A549 (cell line): ENCODE measurements at regions not wholly inside any gene's neighbourhood (a gene's known extent, or its start where the extent isn't known, plus 50 kb on each side); places are given as distances from the start of the nearest gene placed in this dataset.

Source experiments
- ATAC-seq, 2 experiments: fragments of 200-7000 bp in 1 of 2; fragments of >200 bp in 1 of 2; cut with Nextera tagmentation in 1 of 2; cut with Tn5 transposase in 1 of 2; 3 replicates each; pipeline versions ENCODE4 v1.8.0 to v1.9.1; 2018 to 2020; ENCODE audit warnings: mild to moderate bottlenecking in 1 of 2, moderate library complexity in 1 of 2
- CTCF ChIA-PET: fragments of 300-600 bp; sonication (Branson Sonifier 250); formaldehyde crosslinking; extraction: SDS; loops from one replicate; lab custom pipeline; 2021; ENCODE audit warnings: antibody characterized with exemption, inconsistent platforms; lab: Yijun Ruan, JAX
- POLR2A ChIA-PET: fragments of 350-600 bp; formaldehyde crosslinking; extraction: SDS; loops from one replicate; lab custom pipeline; 2021; ENCODE audit warnings: antibody characterized with exemption, inconsistent platforms; lab: Yijun Ruan, JAX
- DNase-seq, 2 experiments: peaks; one replicate each; pipeline versions ENCODE4 v3.0.0 to v3.0.0-alpha.2; 2011 to 2016; ENCODE audit warnings: low read depth in 1 of 2, low spot score in 1 of 2
- FAIRE-seq: peaks from 2 replicates; lab custom pipeline; 2011; peaks lifted over from hg19 to GRCh38; lab: Jason Lieb, UNC
- H3K27ac ChIP-seq, 2 experiments: fragments of >200 bp; sonication (Bioruptor Twin); formaldehyde crosslinking; 3 replicates each; pipeline ENCODE4 v1.5.1; 2016 to 2017
- H3K4me1 ChIP-seq: fragments of >200 bp; sonication (Bioruptor Twin); formaldehyde crosslinking; 3 replicates; pipeline ENCODE4 v1.6.1; 2016
- H3K4me2 ChIP-seq: fragments of >200 bp; sonication (Bioruptor Twin); formaldehyde crosslinking; 3 replicates; pipeline ENCODE4 v1.6.1; 2016
- H3K4me3 ChIP-seq: fragments of >200 bp; sonication (Bioruptor Twin); formaldehyde crosslinking; 3 replicates; pipeline ENCODE4 v1.5.1; 2016
- H3K9me3 ChIP-seq: fragments of >200 bp; sonication (Bioruptor Twin); formaldehyde crosslinking; 3 replicates; pipeline ENCODE4 v1.6.1; 2016
- BHLHE40 ChIP-seq: IDR thresholded peaks from 2 replicates; pipeline ENCODE4 v1.6.1; 2012; ENCODE audit warnings: low read depth, low read length, inconsistent platforms
- CBX2 ChIP-seq: fragments of 200-600 bp; sonication (generic); IDR thresholded peaks from 2 replicates; pipeline ENCODE4 v1.6.1; 2016; ENCODE audit warnings: low read depth, mild to moderate bottlenecking, borderline replicate concordance
- CEBPB ChIP-seq, 2 experiments: fragments of >200 bp in 1 of 2; sonication (Bioruptor Twin) in 1 of 2; formaldehyde crosslinking in 1 of 2; IDR thresholded peaks; 2 replicates each; pipeline ENCODE4 v1.6.1; 2012 to 2016
- CHD4 ChIP-seq: fragments of 200-600 bp; sonication (generic); IDR thresholded peaks from 2 replicates; pipeline ENCODE4 v1.6.1; 2016; ENCODE audit warnings: antibody characterized with exemption, mild to moderate bottlenecking, borderline replicate concordance
- EP300 ChIP-seq, 2 experiments: fragments of >200 bp; sonication (Bioruptor Twin); formaldehyde crosslinking; IDR thresholded peaks; 2 replicates in 1 of 2; 3 replicates in 1 of 2; pipeline ENCODE4 v1.6.1; 2016 to 2017
- FOSB ChIP-seq: fragments of 250-450 bp; sonication (Bioruptor Pico); IDR thresholded peaks from 2 replicates; pipeline ENCODE4 v1.5.0; 2020; ENCODE audit warnings: mild to moderate bottlenecking, moderate library complexity
- GATA3 ChIP-seq: IDR thresholded peaks from 2 replicates; pipeline ENCODE4 v1.6.1; 2012; ENCODE audit warnings: borderline replicate concordance
- HDAC2 ChIP-seq: fragments of 200-600 bp; sonication (generic); IDR thresholded peaks from 2 replicates; pipeline ENCODE4 v1.6.1; 2016
- HES2 ChIP-seq: fragments of >200 bp; sonication (Bioruptor Twin); formaldehyde crosslinking; IDR thresholded peaks from 2 replicates; pipeline ENCODE4 v1.6.1; 2016
- HMGXB4 ChIP-seq: fragments of 250-450 bp; sonication (Bioruptor Pico); IDR thresholded peaks from 2 replicates; pipeline ENCODE4 v1.5.0; 2021; ENCODE audit warnings: mild to moderate bottlenecking, moderate library complexity, borderline replicate concordance
- HOXB13 ChIP-seq: fragments of 250-450 bp; sonication (Bioruptor Pico); IDR thresholded peaks from 2 replicates; pipeline ENCODE4 v1.5.0; 2020; ENCODE audit warnings: low read depth, mild to moderate bottlenecking, moderate library complexity
- KDM1A ChIP-seq: fragments of 200-600 bp; sonication (generic); IDR thresholded peaks from 2 replicates; pipeline ENCODE4 v1.6.1; 2016; ENCODE audit warnings: low read depth, mild to moderate bottlenecking
- KDM5A ChIP-seq: fragments of 200-600 bp; sonication (generic); IDR thresholded peaks from 2 replicates; pipeline ENCODE4 v1.6.1; 2016; ENCODE audit warnings: antibody characterized with exemption, mild to moderate bottlenecking
- MAFK ChIP-seq: fragments of 450-650 bp; IDR thresholded peaks from 2 replicates; pipeline ENCODE4 v1.6.1; 2014; ENCODE audit not compliant: partially characterized antibody
- MAZ ChIP-seq: fragments of 150-350 bp; IDR thresholded peaks from 2 replicates; pipeline ENCODE4 v1.6.1; 2014; ENCODE audit warnings: antibody characterized with exemption, low read depth, low read length, borderline replicate concordance
- NFE2L2 ChIP-seq: fragments of 150-350 bp; conservative IDR thresholded peaks from 2 replicates; pipeline ENCODE4 v1.6.1; 2014; ENCODE audit warnings: low read length
- POLR2AphosphoS2 ChIP-seq: conservative IDR thresholded peaks from 2 replicates; pipeline ENCODE4 v1.6.1; 2012; ENCODE audit warnings: low read length, improper control_type of control experiment, inconsistent platforms
- RCOR1 ChIP-seq: fragments of 150-350 bp; IDR thresholded peaks from 2 replicates; pipeline ENCODE4 v1.6.1; 2014; ENCODE audit warnings: antibody characterized with exemption, low read length, low read depth
- REST ChIP-seq: fragments of 200-600 bp; sonication (generic); IDR thresholded peaks from 2 replicates; pipeline ENCODE4 v1.6.1; 2016; ENCODE audit warnings: antibody characterized with exemption, mild to moderate bottlenecking, moderate library complexity
- RFX5 ChIP-seq: fragments of 450-650 bp; IDR thresholded peaks from 2 replicates; pipeline ENCODE4 v1.7.1; 2014; ENCODE audit warnings: antibody characterized with exemption, mild to moderate bottlenecking, moderate library complexity
- RNF2 ChIP-seq: fragments of 200-600 bp; sonication (generic); IDR thresholded peaks from 2 replicates; pipeline ENCODE4 v1.6.1; 2016; ENCODE audit warnings: low read depth, mild to moderate bottlenecking, antibody characterized with exemption, moderate library complexity, borderline replicate concordance
- SREBF2 ChIP-seq: fragments of 450-650 bp; IDR thresholded peaks from 2 replicates; pipeline ENCODE4 v1.6.1; 2014; ENCODE audit warnings: mild to moderate bottlenecking, moderate library complexity
- ZC3H11A ChIP-seq: fragments of 450-650 bp; IDR thresholded peaks from 2 replicates; pipeline ENCODE4 v1.6.1; 2014; ENCODE audit warnings: antibody characterized with exemption, mild to moderate bottlenecking
- ZFP36 ChIP-seq: fragments of 450-650 bp; IDR thresholded peaks from 2 replicates; pipeline ENCODE4 v1.6.1; 2014; ENCODE audit warnings: borderline replicate concordance; ENCODE audit not compliant: partially characterized antibody
- ZNF302 ChIP-seq: fragments of 250-450 bp; sonication (Bioruptor Pico); IDR thresholded peaks from 2 replicates; pipeline ENCODE4 v1.9.0; 2021; ENCODE audit warnings: inconsistent platforms, mild to moderate bottlenecking, moderate library complexity
- WGBS: methylation state at CpG from one replicate; pipeline ENCODE4 v1.1.6; 2017; ENCODE audit errors: missing lambda C conversion rate; 5-methylcytosine and 5-hydroxymethylcytosine counted together
- TF ChIP-seq, protein P1 (sequence below): IDR thresholded peaks from 2 replicates; pipeline ENCODE4 v1.6.1; 2012
- TF ChIP-seq, protein P2 (sequence below): fragments of 450-650 bp; IDR thresholded peaks from 2 replicates; pipeline ENCODE4 v1.6.1; 2014; ENCODE audit warnings: antibody characterized with exemption
- TF ChIP-seq, protein P3 (sequence below): fragments of >200 bp; sonication (Bioruptor Twin); formaldehyde crosslinking; IDR thresholded peaks from 3 replicates; pipeline ENCODE4 v1.5.1; 2016

GRCh38 chr9:74369844-74370243 is 127.3 kb upstream of the RORB start:
- no peak for TF ChIP-seq REST
- TF ChIP-seq RFX5: no peak
- no peak for TF ChIP-seq CHD4
- no peak for TF ChIP-seq EP300 (IDR thresholded peaks at IDR 0.05)
- no peak for TF ChIP-seq ZC3H11A
- no peak for TF ChIP-seq HDAC2
- TF ChIP-seq HMGXB4 (CRISPR knock-in tag): no peak
- no peak for TF ChIP-seq RNF2
- TF ChIP-seq, protein P1, sequence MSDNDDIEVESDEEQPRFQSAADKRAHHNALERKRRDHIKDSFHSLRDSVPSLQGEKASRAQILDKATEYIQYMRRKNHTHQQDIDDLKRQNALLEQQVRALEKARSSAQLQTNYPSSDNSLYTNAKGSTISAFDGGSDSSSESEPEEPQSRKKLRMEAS: no peak
- TF ChIP-seq, protein P2, sequence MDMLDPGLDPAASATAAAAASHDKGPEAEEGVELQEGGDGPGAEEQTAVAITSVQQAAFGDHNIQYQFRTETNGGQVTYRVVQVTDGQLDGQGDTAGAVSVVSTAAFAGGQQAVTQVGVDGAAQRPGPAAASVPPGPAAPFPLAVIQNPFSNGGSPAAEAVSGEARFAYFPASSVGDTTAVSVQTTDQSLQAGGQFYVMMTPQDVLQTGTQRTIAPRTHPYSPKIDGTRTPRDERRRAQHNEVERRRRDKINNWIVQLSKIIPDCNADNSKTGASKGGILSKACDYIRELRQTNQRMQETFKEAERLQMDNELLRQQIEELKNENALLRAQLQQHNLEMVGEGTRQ: no peak
- no peak for TF ChIP-seq BHLHE40
- TF ChIP-seq, all 56 proteins: peak for 0
- DNase-seq (no peak), FAIRE-seq (no peak), ATAC-seq (no peak)
- H3K9me3 ChIP-seq: no peaks in the 10 kb centered on the region
- H3K4me2 ChIP-seq: no peak overlapping the region
- CTCF ChIA-PET: no interaction called here
- WGBS: 0% methylated on average over 1 of the region's 1 CpG
- POLR2A ChIA-PET: no interaction called here
- H3K4me3 ChIP-seq: no peak overlapping the region
- H3K4me1 ChIP-seq: no peaks in the 10 kb centered on the region
- no peak overlapping the region for H3K27ac ChIP-seq

DNA sequence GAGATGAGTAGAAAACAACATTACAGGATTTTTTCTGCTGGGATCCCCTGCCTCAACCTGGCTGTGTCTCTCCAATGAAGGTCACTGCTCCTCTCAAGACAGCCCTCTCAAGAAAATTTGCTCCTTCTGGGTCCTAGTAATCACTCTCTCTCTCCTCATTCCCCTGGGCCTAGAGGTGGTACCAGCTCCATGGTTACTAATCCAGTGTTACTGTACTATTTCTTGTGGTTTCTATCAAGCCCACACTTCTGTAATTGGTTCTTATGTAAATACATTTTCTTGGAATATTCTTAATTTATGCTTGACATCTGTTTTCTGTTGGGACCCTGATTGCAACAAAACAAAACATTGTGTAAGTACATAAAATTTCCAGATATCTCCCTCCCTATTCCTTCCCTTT is 123.8 kb upstream of the RORB start:
- CTCF ChIA-PET: no interaction called here
- DNase-seq: no peak
- Histone ChIP-seq H3K4me1 (no peaks in the 10 kb centered on the region), H3K4me3 (no peak overlapping the region), H3K9me3 (no peaks in the 10 kb centered on the region), H3K4me2 (no peak overlapping the region), H3K27ac (no peak overlapping the region)
- FAIRE-seq: no peak
- no peak for ATAC-seq
- TF ChIP-seq BHLHE40 (no peak), HDAC2 (no peak), KDM5A (no peak), POLR2AphosphoS2 (no peak), KDM1A (no peak), SREBF2 (no peak), RCOR1 (no peak), MAFK (no peak), CEBPB (IDR thresholded peaks at IDR 0.05) (no peak), FOSB (CRISPR knock-in tag) (no peak), MAZ (no peak), CBX2 (no peak), NFE2L2 (no peak), HOXB13 (CRISPR knock-in tag) (no peak), ZFP36 (no peak), GATA3 (no peak), ZNF302 (CRISPR knock-in tag) (no peak), RNF2 (no peak), HES2 (no peak)
- TF ChIP-seq, protein P3, sequence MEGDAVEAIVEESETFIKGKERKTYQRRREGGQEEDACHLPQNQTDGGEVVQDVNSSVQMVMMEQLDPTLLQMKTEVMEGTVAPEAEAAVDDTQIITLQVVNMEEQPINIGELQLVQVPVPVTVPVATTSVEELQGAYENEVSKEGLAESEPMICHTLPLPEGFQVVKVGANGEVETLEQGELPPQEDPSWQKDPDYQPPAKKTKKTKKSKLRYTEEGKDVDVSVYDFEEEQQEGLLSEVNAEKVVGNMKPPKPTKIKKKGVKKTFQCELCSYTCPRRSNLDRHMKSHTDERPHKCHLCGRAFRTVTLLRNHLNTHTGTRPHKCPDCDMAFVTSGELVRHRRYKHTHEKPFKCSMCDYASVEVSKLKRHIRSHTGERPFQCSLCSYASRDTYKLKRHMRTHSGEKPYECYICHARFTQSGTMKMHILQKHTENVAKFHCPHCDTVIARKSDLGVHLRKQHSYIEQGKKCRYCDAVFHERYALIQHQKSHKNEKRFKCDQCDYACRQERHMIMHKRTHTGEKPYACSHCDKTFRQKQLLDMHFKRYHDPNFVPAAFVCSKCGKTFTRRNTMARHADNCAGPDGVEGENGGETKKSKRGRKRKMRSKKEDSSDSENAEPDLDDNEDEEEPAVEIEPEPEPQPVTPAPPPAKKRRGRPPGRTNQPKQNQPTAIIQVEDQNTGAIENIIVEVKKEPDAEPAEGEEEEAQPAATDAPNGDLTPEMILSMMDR: no peak
- POLR2A ChIA-PET: no interaction called here
